ENCODE measurements at regions not wholly inside any gene's neighbourhood (a gene's known extent, or its start where the extent isn't known, plus 50 kb on each side); places are given as distances from the start of the nearest gene placed in this dataset.

- peaks cover 3% of the 10 kb centered on the region for H3K9me3 ChIP-seq (ENCODE audit: low read depth, low read length, poor library complexity, severe bottlenecking)
- POLR2A ChIA-PET (ENCODE audit: low non-redundant PET), result no interaction called here
- CTCF ChIA-PET, result no interaction called here
- H3K36me3 ChIP-seq (ENCODE audit: insufficient read depth, low read length, poor library complexity, severe bottlenecking), result no peaks in the 10 kb centered on the region
- no TSS peak for BruUV-seq (replicated peaks)
- H3K27me3 ChIP-seq (replicated peaks; ENCODE audit: insufficient read depth, low read depth, low read length, poor library complexity), result no peaks in the 10 kb centered on the region
- intact Hi-C loops (cut with micrococcal nuclease; ENCODE audit: unreplicated experiment), result no loop called here
- DNase-seq (ENCODE audit: low spot score), result no peak
- no peak overlapping the region for H3K27ac ChIP-seq (ENCODE audit: low read depth, low read length, poor library complexity, severe bottlenecking)
- H3K4me3 ChIP-seq (ENCODE audit: low read depth, low read length, poor library complexity, severe bottlenecking), result no peak overlapping the region
- TF ChIP-seq, protein P1, sequence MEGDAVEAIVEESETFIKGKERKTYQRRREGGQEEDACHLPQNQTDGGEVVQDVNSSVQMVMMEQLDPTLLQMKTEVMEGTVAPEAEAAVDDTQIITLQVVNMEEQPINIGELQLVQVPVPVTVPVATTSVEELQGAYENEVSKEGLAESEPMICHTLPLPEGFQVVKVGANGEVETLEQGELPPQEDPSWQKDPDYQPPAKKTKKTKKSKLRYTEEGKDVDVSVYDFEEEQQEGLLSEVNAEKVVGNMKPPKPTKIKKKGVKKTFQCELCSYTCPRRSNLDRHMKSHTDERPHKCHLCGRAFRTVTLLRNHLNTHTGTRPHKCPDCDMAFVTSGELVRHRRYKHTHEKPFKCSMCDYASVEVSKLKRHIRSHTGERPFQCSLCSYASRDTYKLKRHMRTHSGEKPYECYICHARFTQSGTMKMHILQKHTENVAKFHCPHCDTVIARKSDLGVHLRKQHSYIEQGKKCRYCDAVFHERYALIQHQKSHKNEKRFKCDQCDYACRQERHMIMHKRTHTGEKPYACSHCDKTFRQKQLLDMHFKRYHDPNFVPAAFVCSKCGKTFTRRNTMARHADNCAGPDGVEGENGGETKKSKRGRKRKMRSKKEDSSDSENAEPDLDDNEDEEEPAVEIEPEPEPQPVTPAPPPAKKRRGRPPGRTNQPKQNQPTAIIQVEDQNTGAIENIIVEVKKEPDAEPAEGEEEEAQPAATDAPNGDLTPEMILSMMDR (conservative IDR thresholded peaks at IDR 0.05; ENCODE audit: low read depth, low read length), result no peak
- TF ChIP-seq EZH2 (IDR thresholded peaks at IDR 0.05; ENCODE audit: borderline replicate concordance, low read depth, low read length, poor library complexity, severe bottlenecking), result no peak
- H3K4me1 ChIP-seq (ENCODE audit: insufficient read depth, low read length, poor library complexity, severe bottlenecking), result no peaks in the 10 kb centered on the region
These were observed 309.9 kb upstream of the SLITRK6 start for GRCh38 chr13:86109107-86109506.

- intact Hi-C loops (cut with micrococcal nuclease; ENCODE audit: unreplicated experiment), result no loop called here
- no peak for TF ChIP-seq EZH2 (IDR thresholded peaks at IDR 0.05; ENCODE audit: borderline replicate concordance, low read depth, low read length, poor library complexity, severe bottlenecking)
- TF ChIP-seq, protein P1 (conservative IDR thresholded peaks at IDR 0.05; ENCODE audit: low read depth, low read length), result no peak
- DNase-seq (ENCODE audit: low spot score), result no peak
- Histone ChIP-seq H3K4me1 (ENCODE audit: insufficient read depth, low read length, poor library complexity, severe bottlenecking) (no peaks in the 10 kb centered on the region), H3K36me3 (ENCODE audit: insufficient read depth, low read length, poor library complexity, severe bottlenecking) (no peaks in the 10 kb centered on the region), H3K27ac (ENCODE audit: low read depth, low read length, poor library complexity, severe bottlenecking) (no peak overlapping the region), H3K9me3 (ENCODE audit: low read depth, low read length, poor library complexity, severe bottlenecking) (peaks cover 3% of the 10 kb centered on the region), H3K4me3 (ENCODE audit: low read depth, low read length, poor library complexity, severe bottlenecking) (no peak overlapping the region), H3K27me3 (replicated peaks; ENCODE audit: insufficient read depth, low read depth, low read length, poor library complexity) (no peaks in the 10 kb centered on the region)
- CTCF ChIA-PET, result no interaction called here
- BruUV-seq (replicated peaks), result no TSS peak
- POLR2A ChIA-PET (ENCODE audit: low non-redundant PET), result no interaction called here
These were observed 309.1 kb upstream of the SLITRK6 start for GRCh38 chr13:86108334-86108733.

- ChIA-PET CTCF (no interaction called here), POLR2A (ENCODE audit: low non-redundant PET) (no interaction called here)
- Histone ChIP-seq H3K27me3 (replicated peaks; ENCODE audit: insufficient read depth, low read depth, low read length, poor library complexity) (no peaks in the 10 kb centered on the region), H3K9me3 (ENCODE audit: low read depth, low read length, poor library complexity, severe bottlenecking) (no peaks in the 10 kb centered on the region), H3K4me3 (ENCODE audit: low read depth, low read length, poor library complexity, severe bottlenecking) (no peak overlapping the region), H3K27ac (ENCODE audit: low read depth, low read length, poor library complexity, severe bottlenecking) (no peak overlapping the region), H3K4me1 (ENCODE audit: insufficient read depth, low read length, poor library complexity, severe bottlenecking) (no peaks in the 10 kb centered on the region), H3K36me3 (ENCODE audit: insufficient read depth, low read length, poor library complexity, severe bottlenecking) (no peaks in the 10 kb centered on the region)
- no peak for TF ChIP-seq EZH2 (IDR thresholded peaks at IDR 0.05; ENCODE audit: borderline replicate concordance, low read depth, low read length, poor library complexity, severe bottlenecking)
- TF ChIP-seq, protein P1 (conservative IDR thresholded peaks at IDR 0.05; ENCODE audit: low read depth, low read length), result no peak
- DNase-seq (ENCODE audit: low spot score), result no peak
- intact Hi-C loops (cut with micrococcal nuclease; ENCODE audit: unreplicated experiment), result loop anchor here (10.0 kb wide), 1 partner anchor 626 kb away; no protein-coding TSS in a partner anchor
- no TSS peak for BruUV-seq (replicated peaks)
These were observed 299.3 kb upstream of the SLITRK6 start for GRCh38 chr13:86098511-86098910.

Data from A673 (cell line).